ENCODE measurements at regions not wholly inside any gene's neighbourhood (a gene's known extent, or its start where the extent isn't known, plus 50 kb on each side); places are given as distances from the start of the nearest gene placed in this dataset.

DNA sequence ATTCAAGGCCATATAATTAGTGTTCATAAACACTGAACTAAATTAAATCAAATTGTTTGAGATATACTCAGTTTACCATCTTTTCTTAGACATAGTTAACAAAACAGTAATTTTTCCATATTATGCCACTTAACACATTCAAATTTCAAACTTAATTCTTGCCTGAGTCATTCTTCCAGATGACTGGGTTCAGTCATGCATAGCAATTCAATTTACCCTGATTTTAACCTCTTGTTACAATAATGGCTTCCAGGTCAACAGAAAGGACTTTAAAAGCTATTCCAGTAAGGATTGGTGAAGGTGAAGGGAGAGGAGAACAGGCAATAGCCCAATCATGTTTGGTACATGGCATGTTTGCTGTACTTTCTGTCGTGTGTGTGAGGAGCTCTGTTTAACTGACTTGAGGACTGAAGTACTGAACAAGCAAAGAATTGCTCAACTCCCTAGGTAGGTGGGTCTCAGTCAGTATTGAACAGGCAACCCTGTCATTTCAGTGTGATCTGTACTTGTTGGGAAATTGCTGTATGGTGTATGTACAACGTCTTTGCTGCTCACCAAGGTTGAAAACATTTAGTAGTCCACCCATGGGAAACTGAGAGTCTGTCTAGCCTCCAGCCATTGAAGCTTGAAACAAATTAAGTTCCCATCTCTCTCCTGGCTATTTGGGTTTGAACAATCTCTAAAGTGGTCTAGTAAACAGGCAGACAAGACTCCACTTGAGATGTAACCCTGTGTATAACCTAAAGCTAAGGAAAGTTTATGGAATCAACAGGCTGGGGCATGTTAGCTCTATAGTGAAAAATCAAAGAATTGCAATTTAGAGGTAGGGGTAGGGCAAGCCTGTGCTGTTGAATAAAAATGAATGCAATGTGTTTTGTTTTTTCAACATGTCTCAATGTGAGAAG is 327.2 kb downstream of the BTG1 start:
- H3K9me2 ChIP-seq (ENCODE audit: low read depth, low read length): no peaks in the 10 kb centered on the region
- no peak overlapping the region for H2AFZ ChIP-seq (ENCODE audit: low read length)
- no peak overlapping the region for H3K4me3 ChIP-seq (ENCODE audit: low read depth, low read length, poor library complexity, severe bottlenecking)
- no peaks in the 10 kb centered on the region for H3K27me3 ChIP-seq (ENCODE audit: insufficient read depth, low read length)
- H3K36me3 ChIP-seq (ENCODE audit: insufficient read depth, low read length): no peaks in the 10 kb centered on the region
- no peak overlapping the region for H3K27ac ChIP-seq (ENCODE audit: low read depth, low read length, poor library complexity, severe bottlenecking)
- no peaks in the 10 kb centered on the region for H3K9me3 ChIP-seq (ENCODE audit: low read length)
- no peaks in the 10 kb centered on the region for H3F3A ChIP-seq (ENCODE audit: insufficient read depth, low read length)
- H3K4me2 ChIP-seq (ENCODE audit: low read length): no peak overlapping the region
- H3K79me2 ChIP-seq (ENCODE audit: insufficient read depth, low read length): no peaks in the 10 kb centered on the region
- H3K4me1 ChIP-seq (ENCODE audit: insufficient read depth, low read length, severe bottlenecking): no peaks in the 10 kb centered on the region
- TF ChIP-seq EZH2 (IDR thresholded peaks at IDR 0.05; ENCODE audit: borderline replicate concordance, low read length): no peak
- TF ChIP-seq, protein P1, sequence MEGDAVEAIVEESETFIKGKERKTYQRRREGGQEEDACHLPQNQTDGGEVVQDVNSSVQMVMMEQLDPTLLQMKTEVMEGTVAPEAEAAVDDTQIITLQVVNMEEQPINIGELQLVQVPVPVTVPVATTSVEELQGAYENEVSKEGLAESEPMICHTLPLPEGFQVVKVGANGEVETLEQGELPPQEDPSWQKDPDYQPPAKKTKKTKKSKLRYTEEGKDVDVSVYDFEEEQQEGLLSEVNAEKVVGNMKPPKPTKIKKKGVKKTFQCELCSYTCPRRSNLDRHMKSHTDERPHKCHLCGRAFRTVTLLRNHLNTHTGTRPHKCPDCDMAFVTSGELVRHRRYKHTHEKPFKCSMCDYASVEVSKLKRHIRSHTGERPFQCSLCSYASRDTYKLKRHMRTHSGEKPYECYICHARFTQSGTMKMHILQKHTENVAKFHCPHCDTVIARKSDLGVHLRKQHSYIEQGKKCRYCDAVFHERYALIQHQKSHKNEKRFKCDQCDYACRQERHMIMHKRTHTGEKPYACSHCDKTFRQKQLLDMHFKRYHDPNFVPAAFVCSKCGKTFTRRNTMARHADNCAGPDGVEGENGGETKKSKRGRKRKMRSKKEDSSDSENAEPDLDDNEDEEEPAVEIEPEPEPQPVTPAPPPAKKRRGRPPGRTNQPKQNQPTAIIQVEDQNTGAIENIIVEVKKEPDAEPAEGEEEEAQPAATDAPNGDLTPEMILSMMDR (IDR thresholded peaks at IDR 0.05; ENCODE audit: low read length): no peak
- no peak overlapping the region for H3K9ac ChIP-seq (ENCODE audit: low read length)
- no peaks in the 10 kb centered on the region for H4K20me1 ChIP-seq (ENCODE audit: insufficient read depth, low read length)

DNA sequence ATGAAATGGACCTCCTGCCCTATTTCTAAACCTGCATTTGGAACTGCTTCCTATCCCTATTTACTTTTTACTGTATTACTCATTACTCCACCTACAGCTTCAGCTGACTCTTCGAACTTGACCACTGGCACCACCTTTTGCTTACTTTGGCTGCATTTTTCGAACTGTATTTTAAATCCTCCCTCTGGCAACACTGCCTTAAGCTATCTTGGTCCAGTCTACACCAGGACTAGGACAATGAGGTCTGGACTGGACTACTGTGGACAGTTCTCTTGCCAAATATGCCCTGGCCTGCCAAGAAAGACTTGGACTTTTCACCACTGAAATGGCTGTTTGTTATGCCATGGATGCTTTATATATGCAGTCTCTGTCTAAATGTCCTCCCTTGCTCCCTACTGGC is 328.1 kb downstream of the BTG1 start:
- Histone ChIP-seq H2AFZ (ENCODE audit: low read length) (no peak overlapping the region), H3K4me1 (ENCODE audit: insufficient read depth, low read length, severe bottlenecking) (no peaks in the 10 kb centered on the region), H3K4me3 (ENCODE audit: low read depth, low read length, poor library complexity, severe bottlenecking) (no peak overlapping the region), H3K4me2 (ENCODE audit: low read length) (no peak overlapping the region), H3K79me2 (ENCODE audit: insufficient read depth, low read length) (no peaks in the 10 kb centered on the region), H3K9me3 (ENCODE audit: low read length) (no peaks in the 10 kb centered on the region), H3K36me3 (ENCODE audit: insufficient read depth, low read length) (no peaks in the 10 kb centered on the region), H3K9ac (ENCODE audit: low read length) (no peak overlapping the region), H4K20me1 (ENCODE audit: insufficient read depth, low read length) (no peaks in the 10 kb centered on the region), H3K27ac (ENCODE audit: low read depth, low read length, poor library complexity, severe bottlenecking) (no peak overlapping the region), H3K9me2 (ENCODE audit: low read depth, low read length) (no peaks in the 10 kb centered on the region), H3K27me3 (ENCODE audit: insufficient read depth, low read length) (no peaks in the 10 kb centered on the region), H3F3A (ENCODE audit: insufficient read depth, low read length) (no peaks in the 10 kb centered on the region)
- no peak for TF ChIP-seq EZH2 (IDR thresholded peaks at IDR 0.05; ENCODE audit: borderline replicate concordance, low read length)
- TF ChIP-seq, protein P1 (IDR thresholded peaks at IDR 0.05; ENCODE audit: low read length): no peak

DNA sequence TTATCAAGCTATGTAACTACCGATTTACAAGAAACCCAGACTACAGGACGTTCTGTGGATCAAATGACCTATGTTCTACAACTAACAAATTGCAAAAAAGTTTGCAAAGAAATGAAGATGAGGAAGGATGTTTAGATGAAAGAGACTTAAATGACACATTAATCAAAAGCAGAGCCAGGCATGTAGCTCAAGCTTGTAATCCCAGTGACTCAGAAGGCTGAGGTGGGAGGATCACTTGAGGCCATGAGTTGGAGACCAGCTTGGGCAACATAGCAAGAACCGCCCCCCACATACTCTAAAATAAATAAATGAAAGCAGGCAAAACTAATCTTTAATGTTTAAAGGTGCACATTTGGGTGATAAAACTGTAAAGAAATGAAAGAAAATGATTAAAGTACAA is 331.9 kb downstream of the BTG1 start:
- no peak overlapping the region for H3K27ac ChIP-seq (ENCODE audit: low read depth, low read length, poor library complexity, severe bottlenecking)
- no peaks in the 10 kb centered on the region for H3K79me2 ChIP-seq (ENCODE audit: insufficient read depth, low read length)
- no peaks in the 10 kb centered on the region for H3K36me3 ChIP-seq (ENCODE audit: insufficient read depth, low read length)
- no peak overlapping the region for H3K4me3 ChIP-seq (ENCODE audit: low read depth, low read length, poor library complexity, severe bottlenecking)
- H3F3A ChIP-seq (ENCODE audit: insufficient read depth, low read length): no peaks in the 10 kb centered on the region
- no peaks in the 10 kb centered on the region for H4K20me1 ChIP-seq (ENCODE audit: insufficient read depth, low read length)
- no peaks in the 10 kb centered on the region for H3K4me1 ChIP-seq (ENCODE audit: insufficient read depth, low read length, severe bottlenecking)
- TF ChIP-seq, protein P1 (IDR thresholded peaks at IDR 0.05; ENCODE audit: low read length): no peak
- no peak for TF ChIP-seq EZH2 (IDR thresholded peaks at IDR 0.05; ENCODE audit: borderline replicate concordance, low read length)
- H3K27me3 ChIP-seq (ENCODE audit: insufficient read depth, low read length): no peaks in the 10 kb centered on the region
- H3K9me2 ChIP-seq (ENCODE audit: low read depth, low read length): no peaks in the 10 kb centered on the region
- H3K9me3 ChIP-seq (ENCODE audit: low read length): no peaks in the 10 kb centered on the region
- no peak overlapping the region for H3K4me2 ChIP-seq (ENCODE audit: low read length)
- H3K9ac ChIP-seq (ENCODE audit: low read length): no peak overlapping the region
- no peak overlapping the region for H2AFZ ChIP-seq (ENCODE audit: low read length)
